Activated T-helper 2 cell treated with anti-CD3 and anti-CD28 coated beads, Interferon-gamma antibody, Interleukin-2, Interleukin-4, amounts not matched to agents 10 μg/mL and 5 μg/mL and 100 μg/mL, durations not matched to agents 14 hours and 24 hours and 36 hours (primary cell): ENCODE measurements at regions not wholly inside any gene's neighbourhood (a gene's known extent, or its start where the extent isn't known, plus 50 kb on each side); places are given as distances from the start of the nearest gene placed in this dataset.
"Not testable (repeated sequence)": the region's sequence is repeated elsewhere in the genome, so short reads cannot be mapped to it uniquely, and the experiment has no call there.

Source experiments
- DNase-seq: peaks from one replicate; pipeline ENCODE4 v3.0.0; 2021; ENCODE audit warnings: low spot score
- H3K27ac Mint-ChIP-seq: one replicate; pipeline ENCODE4 v1.8.0; 2021; ENCODE audit warnings: mixed read lengths
- H3K27me3 Mint-ChIP-seq: one replicate; pipeline ENCODE4 v1.8.0; 2021; ENCODE audit warnings: low read depth, mixed read lengths
- H3K36me3 Mint-ChIP-seq: one replicate; pipeline ENCODE4 v1.8.0; 2021; ENCODE audit warnings: low read depth, mixed read lengths
- H3K4me1 Mint-ChIP-seq: one replicate; pipeline ENCODE4 v1.8.0; 2021; ENCODE audit warnings: low read depth, mixed read lengths
- H3K4me3 Mint-ChIP-seq: one replicate; pipeline ENCODE4 v1.8.0; 2021; ENCODE audit warnings: low read depth, mild to moderate bottlenecking, moderate library complexity, mixed read lengths
- H3K9me3 Mint-ChIP-seq: one replicate; pipeline ENCODE4 v1.8.0; 2021; ENCODE audit warnings: mixed read lengths
- intact Hi-C: fragments of 100-400 bp; cut with micrococcal nuclease; formaldehyde crosslinking; loops from one replicate; pipeline ENCODE4 v1.15.1; 2023

DNA sequence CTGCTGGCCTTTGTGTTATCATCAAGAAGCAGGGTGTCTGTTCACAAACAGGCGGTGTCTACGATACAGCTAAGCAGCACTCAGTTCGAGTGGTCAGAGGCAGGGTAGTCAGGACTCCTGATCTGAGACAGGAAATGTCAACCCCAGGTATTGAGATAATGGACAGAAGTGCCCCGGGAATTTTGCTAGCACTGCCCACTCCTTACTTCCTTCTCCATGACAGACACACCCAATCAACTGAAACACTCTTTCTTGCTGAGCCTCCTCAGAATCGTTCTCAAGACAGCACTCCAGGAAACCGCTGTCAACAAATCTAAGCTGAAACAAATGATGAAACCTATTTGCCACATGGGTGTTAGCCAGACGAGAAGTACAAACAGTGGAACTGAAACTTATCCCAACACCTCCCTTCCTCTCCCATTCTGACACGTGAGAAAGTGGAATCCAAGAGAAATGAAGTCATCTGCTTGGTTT is 109.3 kb downstream of the GTF2IRD2B start:
- H3K27me3 Mint-ChIP-seq, H3K9me3 Mint-ChIP-seq, H3K27ac Mint-ChIP-seq, H3K36me3 Mint-ChIP-seq, H3K4me3 Mint-ChIP-seq, H3K4me1 Mint-ChIP-seq, intact Hi-C loops, DNase-seq: not testable (repeated sequence)

GRCh38 chr7:75205367-75206085 is 113.1 kb downstream of the GTF2IRD2B start:
- H3K4me3 Mint-ChIP-seq, H3K4me1 Mint-ChIP-seq, H3K27ac Mint-ChIP-seq, intact Hi-C loops, H3K27me3 Mint-ChIP-seq, DNase-seq, H3K9me3 Mint-ChIP-seq, H3K36me3 Mint-ChIP-seq: not testable (repeated sequence)

GRCh38 chr7:75215460-75215859 is 123.1 kb downstream of the GTF2IRD2B start:
- H3K36me3 Mint-ChIP-seq, H3K4me3 Mint-ChIP-seq, intact Hi-C loops, H3K27me3 Mint-ChIP-seq, H3K4me1 Mint-ChIP-seq, H3K27ac Mint-ChIP-seq, H3K9me3 Mint-ChIP-seq, DNase-seq: not testable (repeated sequence)

DNA sequence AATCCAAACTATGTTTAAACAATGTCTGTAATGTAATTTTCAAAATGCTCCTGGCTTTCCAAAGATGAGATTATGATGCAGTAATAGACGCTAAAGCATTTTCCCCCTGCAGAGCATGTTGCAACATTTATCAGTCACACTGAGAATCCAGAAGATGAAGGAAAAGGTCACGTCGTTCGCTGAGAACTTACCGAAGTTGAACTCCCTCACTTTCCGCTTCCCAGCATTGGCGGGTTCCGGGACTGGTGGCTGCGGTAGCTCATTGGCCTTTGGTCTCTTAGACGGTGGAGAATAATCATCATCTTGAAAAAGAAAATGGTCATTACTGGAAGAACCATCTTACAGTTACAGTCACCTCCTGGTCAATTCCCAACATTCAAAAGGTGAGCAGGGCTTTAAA is 124.6 kb downstream of the GTF2IRD2B start:
- H3K4me1 Mint-ChIP-seq, H3K4me3 Mint-ChIP-seq, intact Hi-C loops, DNase-seq, H3K27ac Mint-ChIP-seq, H3K27me3 Mint-ChIP-seq, H3K9me3 Mint-ChIP-seq, H3K36me3 Mint-ChIP-seq: not testable (repeated sequence)

DNA sequence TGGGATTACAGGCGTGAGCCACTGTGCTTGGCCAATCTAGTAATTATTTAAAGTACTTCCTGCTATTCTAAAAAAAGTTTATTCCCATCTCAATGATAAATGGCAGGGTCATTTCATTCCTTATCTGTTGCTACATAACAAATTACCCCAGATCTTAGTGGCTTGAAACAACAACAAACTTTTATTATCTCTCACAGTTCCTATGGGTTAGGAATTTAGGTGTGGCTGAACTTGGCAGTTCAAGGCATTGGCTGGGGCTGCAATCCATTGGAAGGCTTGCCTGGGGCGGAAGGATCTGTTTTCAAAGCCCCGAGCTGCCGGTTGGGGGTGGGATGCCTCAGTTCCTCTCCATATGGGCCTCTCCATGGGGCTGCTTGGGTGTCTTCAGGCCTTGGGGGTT is 133.7 kb downstream of the GTF2IRD2B start:
- H3K4me1 Mint-ChIP-seq, intact Hi-C loops: not testable (repeated sequence)

DNA sequence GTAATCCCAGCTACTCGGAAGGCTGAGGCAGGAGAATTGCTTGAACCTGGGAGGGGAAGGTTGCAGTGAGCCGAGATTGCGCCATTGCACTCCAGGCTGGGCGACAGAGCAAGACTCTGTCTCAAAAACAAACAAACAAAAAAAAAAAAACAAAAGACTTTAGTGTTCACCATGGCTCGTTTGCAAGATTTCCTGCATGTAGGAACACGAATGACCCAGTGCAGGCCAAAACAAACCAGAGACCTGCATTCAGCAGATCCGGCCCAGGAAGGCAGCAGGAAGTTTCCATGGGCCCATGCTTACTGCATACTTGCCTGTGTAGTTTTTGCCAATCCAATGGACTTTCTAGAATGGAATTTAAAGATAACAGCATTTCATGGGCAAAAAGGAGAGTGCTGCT is 137.2 kb downstream of the GTF2IRD2B start:
- DNase-seq, H3K36me3 Mint-ChIP-seq, intact Hi-C loops, H3K4me3 Mint-ChIP-seq, H3K4me1 Mint-ChIP-seq, H3K27me3 Mint-ChIP-seq, H3K27ac Mint-ChIP-seq, H3K9me3 Mint-ChIP-seq: not testable (repeated sequence)

More for the DNA sequence above, 133.7 kb downstream of the GTF2IRD2B start:
- not testable (repeated sequence) for H3K9me3 Mint-ChIP-seq, DNase-seq, H3K27me3 Mint-ChIP-seq, H3K4me3 Mint-ChIP-seq, H3K36me3 Mint-ChIP-seq, H3K27ac Mint-ChIP-seq

DNA sequence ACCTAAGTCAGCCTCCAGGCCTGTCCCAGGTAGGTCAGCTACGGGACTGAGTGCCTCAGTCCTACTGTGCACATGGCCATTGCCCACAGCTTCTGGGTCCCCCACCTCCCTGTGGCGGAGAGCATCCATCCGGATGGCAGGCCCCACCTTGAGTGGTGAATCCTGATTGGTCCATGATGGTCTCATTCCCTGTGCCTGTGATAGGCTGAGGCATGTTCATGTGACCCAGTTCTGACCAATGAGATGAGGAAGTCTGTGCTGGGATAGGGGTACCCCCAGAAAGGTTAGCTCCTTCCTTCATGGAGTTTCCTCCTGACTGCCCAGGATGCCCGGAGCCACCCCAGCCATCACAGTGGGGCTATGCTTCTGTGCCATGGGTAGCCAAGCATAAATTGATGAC is 138.2 kb downstream of the GTF2IRD2B start:
- H3K9me3 Mint-ChIP-seq, H3K4me1 Mint-ChIP-seq, H3K36me3 Mint-ChIP-seq, H3K27me3 Mint-ChIP-seq, H3K4me3 Mint-ChIP-seq, DNase-seq, intact Hi-C loops, H3K27ac Mint-ChIP-seq: not testable (repeated sequence)

GRCh38 chr7:75235092-75235826 is 142.9 kb downstream of the GTF2IRD2B start:
- intact Hi-C loops, H3K27me3 Mint-ChIP-seq, H3K4me1 Mint-ChIP-seq, H3K27ac Mint-ChIP-seq, H3K4me3 Mint-ChIP-seq, DNase-seq, H3K36me3 Mint-ChIP-seq, H3K9me3 Mint-ChIP-seq: not testable (repeated sequence)

- H3K27me3 Mint-ChIP-seq, H3K9me3 Mint-ChIP-seq, H3K4me1 Mint-ChIP-seq, H3K4me3 Mint-ChIP-seq, H3K27ac Mint-ChIP-seq, intact Hi-C loops, H3K36me3 Mint-ChIP-seq, DNase-seq: not testable (repeated sequence)
These were observed 143.4 kb downstream of the GTF2IRD2B start for GRCh38 chr7:75235827-75236167.

DNA sequence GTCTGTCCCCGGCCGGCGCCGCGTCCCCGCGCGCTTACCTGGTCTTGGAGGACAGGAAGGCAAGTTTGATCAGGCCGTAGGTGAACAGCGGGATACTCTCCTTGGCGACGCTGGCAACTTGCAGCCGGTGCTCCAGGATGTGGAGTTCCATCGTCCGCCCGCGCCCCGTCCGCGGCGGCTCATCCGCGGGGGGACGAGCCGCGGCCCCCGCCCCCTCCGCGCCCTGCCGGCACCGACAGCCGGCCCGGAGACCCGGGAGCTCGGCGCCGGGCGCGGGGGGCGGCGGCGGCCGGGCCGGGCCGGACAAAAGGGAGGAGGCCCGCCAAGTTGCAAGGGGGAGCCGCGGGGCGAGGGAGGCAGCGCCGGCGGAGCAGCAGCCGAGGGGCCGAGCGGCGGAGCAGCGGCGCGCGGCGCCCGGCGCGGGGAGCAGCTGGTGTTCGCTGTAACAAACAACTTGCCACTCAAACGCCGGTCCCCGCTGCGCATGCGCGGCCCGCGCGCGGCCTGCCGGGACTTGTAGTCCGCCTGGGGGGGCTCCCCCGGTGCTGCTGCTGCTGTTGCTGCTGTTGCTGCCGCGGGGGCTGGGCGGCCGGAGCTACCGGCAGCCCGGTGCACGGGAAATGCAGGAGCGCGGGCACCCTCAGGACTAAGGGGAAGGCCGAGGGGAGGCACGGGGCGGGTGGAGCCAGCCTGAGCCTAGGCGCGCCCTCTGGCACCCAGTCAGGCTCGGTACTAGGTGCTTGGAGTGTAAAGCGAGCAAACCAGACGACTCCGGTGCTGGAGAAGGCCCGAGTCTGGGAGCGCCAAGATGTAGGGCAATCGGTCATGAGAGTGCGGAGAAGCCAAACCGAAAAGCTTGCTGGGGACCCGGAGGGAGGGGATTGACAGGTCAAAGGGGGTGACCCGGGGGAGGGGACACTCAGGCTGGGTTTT is 145.1 kb downstream of the GTF2IRD2B start:
- H3K4me3 Mint-ChIP-seq, result peak overlapping the region; percentile 52
- H3K36me3 Mint-ChIP-seq, H3K27ac Mint-ChIP-seq, H3K9me3 Mint-ChIP-seq, intact Hi-C loops, H3K4me1 Mint-ChIP-seq, H3K27me3 Mint-ChIP-seq: not testable (repeated sequence)
- peak; percentile 72 for DNase-seq

DNA sequence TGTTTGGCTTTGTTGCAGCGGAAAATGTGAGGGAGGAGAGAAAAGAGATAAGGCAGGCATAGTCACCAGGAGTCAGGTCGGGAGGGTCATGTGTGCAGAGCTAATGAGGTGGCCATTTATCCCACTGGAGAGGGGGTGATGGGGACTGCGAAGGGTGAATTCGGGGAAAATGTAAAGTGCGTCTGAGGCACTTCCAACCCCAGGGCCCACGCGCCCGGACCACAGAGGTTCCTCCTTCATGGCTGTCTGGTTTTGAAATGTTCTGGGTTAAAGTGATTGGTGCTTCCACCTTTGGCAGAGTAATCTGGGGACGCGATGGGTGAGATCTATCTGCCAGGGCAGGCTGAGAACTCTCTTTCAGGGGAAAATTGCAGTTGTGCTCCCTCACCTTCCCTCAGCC is 145.9 kb downstream of the GTF2IRD2B start:
- H3K36me3 Mint-ChIP-seq, H3K27me3 Mint-ChIP-seq, H3K4me3 Mint-ChIP-seq, H3K4me1 Mint-ChIP-seq, DNase-seq, H3K27ac Mint-ChIP-seq, intact Hi-C loops, H3K9me3 Mint-ChIP-seq: not testable (repeated sequence)

DNA sequence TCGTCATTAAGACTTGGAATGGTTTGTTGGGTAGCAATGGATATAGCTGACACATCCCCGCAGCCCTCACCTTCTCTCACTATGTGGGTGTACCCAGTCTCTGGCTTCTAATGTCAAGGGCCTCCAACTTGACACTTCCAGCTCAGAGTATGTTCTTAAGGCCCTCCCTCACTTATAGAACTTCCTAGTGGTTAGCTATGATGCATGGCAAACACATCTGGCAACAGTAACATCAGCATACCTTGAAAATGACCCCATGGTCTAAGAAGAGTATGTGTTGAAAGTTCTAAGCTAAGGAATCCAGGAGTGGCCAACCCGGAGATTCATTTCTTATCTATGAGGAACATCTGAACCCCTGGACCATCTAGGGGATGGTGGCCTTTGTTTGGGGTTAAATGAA is 151.2 kb downstream of the GTF2IRD2B start:
- DNase-seq, H3K9me3 Mint-ChIP-seq, H3K36me3 Mint-ChIP-seq, H3K4me3 Mint-ChIP-seq, H3K4me1 Mint-ChIP-seq, intact Hi-C loops, H3K27me3 Mint-ChIP-seq, H3K27ac Mint-ChIP-seq: not testable (repeated sequence)

- H3K27ac Mint-ChIP-seq, DNase-seq, H3K36me3 Mint-ChIP-seq, H3K4me1 Mint-ChIP-seq, H3K27me3 Mint-ChIP-seq, intact Hi-C loops, H3K9me3 Mint-ChIP-seq, H3K4me3 Mint-ChIP-seq: not testable (repeated sequence)
These were observed 147.2 kb upstream of the TRIM73 start for GRCh38 chr7:75248216-75248615.
